GM10266 (cell line): ENCODE measurements at regions not wholly inside any gene's neighbourhood (a gene's known extent, or its start where the extent isn't known, plus 50 kb on each side); places are given as distances from the start of the nearest gene placed in this dataset.

ENCODE experiments used
- DNase-seq: peaks from one replicate; pipeline ENCODE4 v3.0.0; 2012; ENCODE audit errors: extremely low spot score
- TF ChIP-seq, protein P1 (sequence below): IDR thresholded peaks from 2 replicates; pipeline ENCODE4 v1.5.1; 2012; ENCODE audit warnings: mild to moderate bottlenecking, low read depth; ENCODE audit not compliant: control insufficient read depth, insufficient read depth; ENCODE audit errors: missing control alignments

DNA sequence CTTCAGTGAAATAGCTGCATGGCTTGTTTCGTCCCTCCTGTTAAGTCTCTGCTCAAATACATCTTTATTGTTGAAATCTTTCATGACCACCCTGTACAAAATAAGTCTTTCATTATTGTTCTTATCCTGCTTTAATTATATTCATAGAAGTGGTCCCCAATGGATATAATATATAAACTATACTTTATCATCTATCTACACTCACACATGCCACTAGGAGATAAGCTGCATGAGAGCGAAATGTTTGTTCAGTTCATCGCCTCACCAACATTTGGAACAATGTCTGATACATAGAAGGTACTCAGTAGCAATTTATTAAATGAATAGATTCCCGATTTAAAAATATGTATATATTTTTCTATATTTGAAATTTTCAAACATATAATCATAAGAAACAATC, 254.0 kb upstream of the ATXN7L3B start:
- no peak for DNase-seq
- TF ChIP-seq, protein P1, sequence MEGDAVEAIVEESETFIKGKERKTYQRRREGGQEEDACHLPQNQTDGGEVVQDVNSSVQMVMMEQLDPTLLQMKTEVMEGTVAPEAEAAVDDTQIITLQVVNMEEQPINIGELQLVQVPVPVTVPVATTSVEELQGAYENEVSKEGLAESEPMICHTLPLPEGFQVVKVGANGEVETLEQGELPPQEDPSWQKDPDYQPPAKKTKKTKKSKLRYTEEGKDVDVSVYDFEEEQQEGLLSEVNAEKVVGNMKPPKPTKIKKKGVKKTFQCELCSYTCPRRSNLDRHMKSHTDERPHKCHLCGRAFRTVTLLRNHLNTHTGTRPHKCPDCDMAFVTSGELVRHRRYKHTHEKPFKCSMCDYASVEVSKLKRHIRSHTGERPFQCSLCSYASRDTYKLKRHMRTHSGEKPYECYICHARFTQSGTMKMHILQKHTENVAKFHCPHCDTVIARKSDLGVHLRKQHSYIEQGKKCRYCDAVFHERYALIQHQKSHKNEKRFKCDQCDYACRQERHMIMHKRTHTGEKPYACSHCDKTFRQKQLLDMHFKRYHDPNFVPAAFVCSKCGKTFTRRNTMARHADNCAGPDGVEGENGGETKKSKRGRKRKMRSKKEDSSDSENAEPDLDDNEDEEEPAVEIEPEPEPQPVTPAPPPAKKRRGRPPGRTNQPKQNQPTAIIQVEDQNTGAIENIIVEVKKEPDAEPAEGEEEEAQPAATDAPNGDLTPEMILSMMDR: no peak

GRCh38 chr12:74285773-74286172, 251.9 kb upstream of the ATXN7L3B start:
- DNase-seq: no peak
- TF ChIP-seq, protein P1: no peak

DNA sequence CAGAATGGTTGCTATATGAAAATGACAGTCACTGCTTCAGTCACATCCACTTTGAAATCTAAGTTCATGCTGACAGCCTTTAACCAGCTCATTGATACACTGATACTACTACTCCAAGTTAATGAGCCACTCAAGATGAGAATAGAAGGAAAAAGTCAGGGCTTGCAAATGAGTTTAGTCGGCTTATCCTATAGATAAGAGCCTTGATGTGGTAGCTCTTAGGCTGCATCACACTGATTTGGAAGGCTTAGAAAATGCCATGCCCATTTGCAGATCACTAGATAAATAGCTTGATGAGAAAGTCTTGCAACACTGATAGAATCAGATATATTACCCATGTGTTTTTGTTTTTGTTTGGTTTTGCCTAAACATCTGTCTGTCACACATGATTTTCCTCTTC, 251.4 kb upstream of the ATXN7L3B start:
- DNase-seq: no peak
- TF ChIP-seq, protein P1: no peak

DNA sequence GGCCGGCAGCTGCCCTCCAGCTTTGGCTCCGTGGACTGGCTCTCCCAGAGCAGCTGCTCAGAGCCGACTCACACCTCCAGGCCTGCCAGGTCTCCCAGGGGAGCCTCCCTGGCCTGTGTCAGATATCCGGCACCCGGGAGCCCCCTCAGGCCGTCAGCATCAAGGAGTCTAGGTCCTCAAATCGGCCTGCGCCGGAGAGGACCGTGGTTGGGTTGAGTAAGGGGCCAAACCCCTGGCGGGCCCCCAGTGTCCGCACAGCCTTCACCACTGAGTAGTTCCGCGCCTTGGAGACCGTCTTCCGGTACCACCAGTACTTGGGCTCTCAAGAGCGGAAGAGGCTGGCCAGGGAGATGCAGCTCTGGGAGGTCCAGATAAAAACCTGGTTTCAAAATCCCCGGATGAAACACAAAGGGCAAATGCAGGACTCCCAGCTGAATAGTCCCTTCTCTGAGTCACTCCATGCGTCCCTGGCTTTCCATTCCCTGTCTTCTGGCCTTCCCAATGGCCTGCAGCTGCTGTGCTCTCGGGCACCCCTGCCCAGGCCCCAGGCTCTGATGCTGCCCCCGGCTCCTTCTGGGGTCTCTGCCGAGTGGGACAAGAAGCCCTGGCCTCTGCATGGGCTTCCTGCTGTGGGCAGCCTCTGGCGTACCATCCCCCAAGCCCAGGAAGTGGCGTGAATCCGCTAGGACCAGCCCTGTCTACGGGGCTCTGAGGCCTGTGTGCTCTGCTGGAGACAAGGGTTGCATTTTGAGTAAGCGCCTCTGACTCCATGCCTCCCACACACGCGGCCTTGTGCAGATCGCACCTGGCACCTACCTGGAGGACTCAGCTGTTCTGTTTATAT, 245.1 kb upstream of the ATXN7L3B start:
- no peak for DNase-seq
- TF ChIP-seq, protein P1: no peak

- TF ChIP-seq, protein P1: no peak
Observed at GRCh38 chr12:74293689-74294131, 243.9 kb upstream of the ATXN7L3B start.

DNA sequence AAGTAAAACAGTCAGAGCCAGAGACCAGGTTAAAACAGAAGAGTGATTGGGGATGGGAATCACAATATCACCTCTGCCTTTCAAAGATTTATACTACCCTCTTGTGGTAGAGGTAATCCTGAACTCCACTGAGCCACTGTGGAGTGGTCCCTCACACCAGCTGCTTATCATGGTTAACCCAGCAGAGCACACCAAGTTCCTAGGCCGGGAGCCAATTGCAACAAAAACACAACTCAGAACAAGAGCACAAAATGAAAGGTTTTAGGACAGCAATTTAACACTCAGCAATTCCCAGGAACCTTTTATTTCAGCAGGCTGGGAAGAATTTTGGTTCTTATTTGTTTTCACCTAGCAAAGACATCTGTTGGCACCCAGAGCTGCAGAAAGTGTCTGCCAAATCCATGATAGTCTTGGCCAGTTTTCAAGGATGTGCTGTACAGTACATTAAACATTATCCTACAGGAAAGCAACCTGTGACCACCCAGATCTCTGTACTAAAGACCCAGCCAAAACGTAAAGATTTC, 220.5 kb upstream of the ATXN7L3B start:
- TF ChIP-seq, protein P1: peak; percentile 8
- DNase-seq: no peak

More at GRCh38 chr12:74293689-74294131, 243.9 kb upstream of the ATXN7L3B start:
- no peak for DNase-seq

DNA sequence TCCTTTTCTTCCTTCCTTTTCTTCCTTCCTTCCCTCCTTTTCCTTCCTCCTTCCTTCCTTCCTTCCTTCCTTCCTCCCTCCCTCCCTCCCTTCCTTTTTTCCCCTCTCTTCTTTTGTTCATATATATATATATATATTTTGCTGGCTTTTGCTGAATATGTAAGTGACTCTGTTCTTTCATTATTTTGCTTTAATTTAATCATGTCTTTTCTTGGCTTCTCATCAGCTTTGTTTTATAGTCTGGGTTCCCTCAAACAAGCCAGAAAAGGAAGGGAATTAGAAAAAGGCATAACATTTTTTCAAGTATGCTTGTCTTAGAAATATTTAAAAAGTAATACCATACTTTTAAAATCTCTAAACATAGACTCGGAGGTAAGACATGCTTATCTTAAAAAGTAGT, 219.9 kb upstream of the ATXN7L3B start:
- TF ChIP-seq, protein P1: no peak
- no peak for DNase-seq
